GM11168 (cell line): ENCODE measurements at regions not wholly inside any gene's neighbourhood (a gene's known extent, or its start where the extent isn't known, plus 50 kb on each side); places are given as distances from the start of the nearest gene placed in this dataset.

ENCODE experiments used
- in situ Hi-C: fragments of 300-500 bp; cut with MboI; formaldehyde crosslinking; loops from one replicate; pipeline ENCODE4 v1.12.0; 2022; ENCODE audit warnings: low sequenced_read_pairs; ENCODE audit not compliant: unreplicated experiment

- in situ Hi-C loops, result no loop called here
Measured at GRCh38 chr5:167232675-167233311, 1058.7 kb upstream of the WWC1 start.

- in situ Hi-C loops, result no loop called here
Measured at GRCh38 chr5:167233507-167234220, 1057.8 kb upstream of the WWC1 start.

GRCh38 chr5:167241436-167242067, 1049.9 kb upstream of the WWC1 start:
- in situ Hi-C loops, result no loop called here

- in situ Hi-C loops, result no loop called here
Measured at GRCh38 chr5:167242701-167243100, 1048.7 kb upstream of the WWC1 start.

- in situ Hi-C loops, result no loop called here
Measured at GRCh38 chr5:167243463-167243862, 1048.0 kb upstream of the WWC1 start.

- in situ Hi-C loops, result no loop called here
Measured at GRCh38 chr5:167244583-167244982, 1046.9 kb upstream of the WWC1 start.

- in situ Hi-C loops, result no loop called here
Measured at GRCh38 chr5:167245868-167246267, 1045.6 kb upstream of the WWC1 start.

GRCh38 chr5:167247816-167248215, 1043.6 kb upstream of the WWC1 start:
- in situ Hi-C loops, result no loop called here

- in situ Hi-C loops, result no loop called here
Measured at GRCh38 chr5:167248257-167248656, 1043.2 kb upstream of the WWC1 start.

GRCh38 chr5:167250996-167251395, 1040.4 kb upstream of the WWC1 start:
- in situ Hi-C loops, result no loop called here

- in situ Hi-C loops, result no loop called here
Measured at GRCh38 chr5:167254132-167254531, 1037.3 kb upstream of the WWC1 start.

GRCh38 chr5:167255926-167256325, 1035.5 kb upstream of the WWC1 start:
- in situ Hi-C loops, result no loop called here

- in situ Hi-C loops, result no loop called here
Measured at GRCh38 chr5:167259806-167260205, 1031.6 kb upstream of the WWC1 start.

GRCh38 chr5:167261309-167262100, 1029.9 kb upstream of the WWC1 start:
- in situ Hi-C loops, result no loop called here

- in situ Hi-C loops, result no loop called here
Measured at GRCh38 chr5:167263185-167263584, 1028.3 kb upstream of the WWC1 start.

GRCh38 chr5:167264348-167264747, 1027.1 kb upstream of the WWC1 start:
- in situ Hi-C loops, result no loop called here

- in situ Hi-C loops, result no loop called here
Measured at GRCh38 chr5:167268337-167268736, 1023.1 kb upstream of the WWC1 start.

GRCh38 chr5:167269146-167269545, 1022.3 kb upstream of the WWC1 start:
- in situ Hi-C loops, result no loop called here

- in situ Hi-C loops, result no loop called here
Measured at GRCh38 chr5:167271081-167271480, 1020.4 kb upstream of the WWC1 start.

- in situ Hi-C loops, result no loop called here
Measured at GRCh38 chr5:167271511-167271910, 1019.9 kb upstream of the WWC1 start.

- in situ Hi-C loops, result no loop called here
Measured at GRCh38 chr5:167280111-167280510, 1011.3 kb upstream of the WWC1 start.
